Ishikawa (cell line): ENCODE measurements at regions not wholly inside any gene's neighbourhood (a gene's known extent, or its start where the extent isn't known, plus 50 kb on each side); places are given as distances from the start of the nearest gene placed in this dataset.

ENCODE experiments used
- EP300 ChIP-seq: IDR thresholded peaks from 2 replicates; pipeline ENCODE4 v1.6.1; 2012; ENCODE audit warnings: borderline replicate concordance
- FOXM1 ChIP-seq: IDR thresholded peaks from 2 replicates; pipeline ENCODE4 v1.6.1; 2012; ENCODE audit warnings: low read depth, borderline replicate concordance
- NFIC ChIP-seq: IDR thresholded peaks from 2 replicates; pipeline ENCODE4 v1.6.1; 2012
- RAD21 ChIP-seq: IDR thresholded peaks from 2 replicates; pipeline ENCODE4 v1.6.1; 2012; ENCODE audit warnings: low read depth
- TCF12 ChIP-seq: IDR thresholded peaks from 2 replicates; pipeline ENCODE4 v1.6.1; 2012; ENCODE audit warnings: low read depth
- YY1 ChIP-seq: IDR thresholded peaks from 2 replicates; pipeline ENCODE4 v1.6.1; 2012; ENCODE audit warnings: low read depth
- ZBTB7A ChIP-seq: IDR thresholded peaks from 2 replicates; pipeline ENCODE4 v1.6.1; 2012; ENCODE audit warnings: low read depth
- TF ChIP-seq, protein P1 (sequence below): IDR thresholded peaks from 2 replicates; pipeline ENCODE4 v1.6.1; 2012

GRCh38 chr13:83414393-83414792 lies 467.9 kb downstream of the SLITRK1 start:
- TF ChIP-seq TCF12: no peak
- no peak for TF ChIP-seq FOXM1
- TF ChIP-seq EP300: no peak
- TF ChIP-seq YY1: no peak
- TF ChIP-seq RAD21: no peak
- TF ChIP-seq, protein P1, sequence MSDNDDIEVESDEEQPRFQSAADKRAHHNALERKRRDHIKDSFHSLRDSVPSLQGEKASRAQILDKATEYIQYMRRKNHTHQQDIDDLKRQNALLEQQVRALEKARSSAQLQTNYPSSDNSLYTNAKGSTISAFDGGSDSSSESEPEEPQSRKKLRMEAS: no peak
- no peak for TF ChIP-seq NFIC
- TF ChIP-seq ZBTB7A: no peak
